Ovary (tissue), 3 donors: ENCODE measurements at regions not wholly inside any gene's neighbourhood (a gene's known extent, or its start where the extent isn't known, plus 50 kb on each side); places are given as distances from the start of the nearest gene placed in this dataset.

ENCODE experiments used
- CTCF ChIP-seq, 3 donors: fragments of 450-650 bp in 2 of 3; fragments of 200-600 bp in 1 of 3; IDR thresholded peaks; one replicate each; pipeline versions ENCODE4 v1.5.1 to v1.8.0; 2016 to 2022; ENCODE audit warnings: antibody characterized with exemption in 3 of 3, mild to moderate bottlenecking in 1 of 3
- EP300 ChIP-seq: sonication (generic); formaldehyde crosslinking; IDR thresholded peaks from one replicate; pipeline ENCODE4 v1.6.1; 2017; ENCODE audit warnings: antibody characterized with exemption
- POLR2A ChIP-seq: fragments of 450-650 bp; IDR thresholded peaks from one replicate; pipeline ENCODE4 v1.6.1; 2017; ENCODE audit warnings: antibody characterized with exemption, mild to moderate bottlenecking, moderate library complexity
- donor health status: DM: no; HTN: no; CAD: no.

DNA sequence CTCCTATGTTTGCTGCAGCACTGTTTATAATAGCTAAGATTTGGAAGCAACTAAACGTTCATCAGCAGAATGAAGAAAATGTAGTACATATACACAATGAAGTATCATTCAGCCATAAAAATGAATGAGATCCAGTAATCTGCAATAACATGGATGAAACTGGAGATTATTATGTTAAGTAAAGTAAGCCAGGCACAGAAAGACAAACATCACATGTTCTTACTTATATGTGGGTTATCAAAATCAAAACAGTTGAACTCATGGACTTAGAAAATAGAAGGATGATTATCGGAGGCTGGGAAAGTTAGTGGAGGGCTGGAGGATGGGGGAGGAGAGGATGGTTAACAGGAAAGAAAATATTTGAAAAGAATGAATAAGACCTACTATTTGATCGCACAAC, 1017.6 kb downstream of the KCNT2 start:
- no peak for TF ChIP-seq CTCF (IDR thresholded peaks at IDR 0.05)
- no peak for TF ChIP-seq EP300
- no peak for TF ChIP-seq POLR2A
